ENCODE measurements at regions not wholly inside any gene's neighbourhood (a gene's known extent, or its start where the extent isn't known, plus 50 kb on each side); places are given as distances from the start of the nearest gene placed in this dataset.
A peak's percentile ranks its signal among the peaks of the same experiment; 100 is the strongest.

DNA sequence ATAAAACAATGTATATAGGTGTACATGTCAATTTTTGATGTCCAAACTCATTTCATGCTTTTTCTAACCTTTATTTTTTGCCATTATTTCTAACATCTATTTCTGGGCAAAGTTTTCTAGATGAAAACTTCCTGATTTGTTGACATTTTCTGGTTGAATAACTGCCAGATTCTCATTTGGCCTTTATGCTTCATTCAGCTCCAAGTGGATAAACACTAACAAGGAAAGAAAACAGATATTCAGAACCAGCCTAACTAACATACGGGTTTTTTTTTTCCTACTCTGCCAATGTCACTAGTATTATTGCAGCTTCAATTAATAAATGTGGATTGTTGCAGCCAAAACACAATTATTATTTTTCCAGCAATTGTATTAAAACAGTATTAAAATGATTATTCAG is 50.9 kb upstream of the RAP1GDS1 start:
- TF ChIP-seq Cebpa-rat (IDR thresholded peaks at IDR 0.05), result no peak
- Histone ChIP-seq H3K27me3 (no peaks in the 10 kb centered on the region), H4K20me1 (no peaks in the 10 kb centered on the region), H3K27ac (no peak overlapping the region), H3K9me3 (replicated peaks in 1 of 11) (no peaks in the 10 kb centered on the region), H3K4me1 (no peaks in the 10 kb centered on the region), H3K36me3 (no peaks in the 10 kb centered on the region), H3K9ac (no peak overlapping the region), H3K4me3 (no peak overlapping the region), H3K4me2 (no peak overlapping the region)

DNA sequence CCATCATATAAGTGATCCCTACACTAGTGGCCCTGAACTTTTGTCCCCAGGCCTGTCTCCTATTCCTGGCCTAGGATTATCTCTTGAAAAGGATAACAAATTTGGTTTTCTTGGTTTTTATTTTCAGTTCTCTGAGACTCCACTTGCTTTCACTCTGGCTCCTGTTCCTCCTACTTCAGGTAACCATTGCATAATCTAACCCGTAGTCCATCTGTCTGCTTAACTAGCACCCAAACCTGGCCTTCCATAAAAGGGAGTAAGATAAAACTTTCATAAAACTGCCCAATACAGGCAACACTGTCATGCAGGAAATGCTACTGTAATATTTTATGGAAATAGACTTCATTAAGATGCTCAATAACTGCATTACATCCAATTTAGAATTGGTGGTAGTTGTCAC is 52.1 kb upstream of the RAP1GDS1 start:
- H3K4me1 ChIP-seq, result no peaks in the 10 kb centered on the region
- H4K20me1 ChIP-seq, result no peaks in the 10 kb centered on the region
- H3K36me3 ChIP-seq, result no peaks in the 10 kb centered on the region
- H3K4me2 ChIP-seq, result no peak overlapping the region
- H3K9me3 ChIP-seq (replicated peaks in 1 of 11), result no peaks in the 10 kb centered on the region
- no peak overlapping the region for H3K4me3 ChIP-seq
- H3K9ac ChIP-seq, result no peak overlapping the region
- H3K27me3 ChIP-seq, result no peaks in the 10 kb centered on the region
- no peak overlapping the region for H3K27ac ChIP-seq
- no peak for TF ChIP-seq Cebpa-rat (IDR thresholded peaks at IDR 0.05)

- H3K4me1 ChIP-seq, result peaks cover 0 to 8% (median 0%) of the 10 kb centered on the region in 10 experiments; a peak in 3 of 20 replicates
- H3K9ac ChIP-seq, result no peak overlapping the region
- no peaks in the 10 kb centered on the region for H4K20me1 ChIP-seq
- H3K27ac ChIP-seq, result no peak overlapping the region
- no peak for TF ChIP-seq Cebpa-rat (IDR thresholded peaks at IDR 0.05)
- H3K9me3 ChIP-seq (replicated peaks in 1 of 11), result peaks cover 0 to 15% (median 3%) of the 10 kb centered on the region in 11 experiments; a peak in 9 of 22 replicates
- 0 out of 22 replicates have a peak overlapping the region, but pooled peaks of 1 of the 11 experiments have one; percentile 12 for H3K4me2 ChIP-seq
- no peaks in the 10 kb centered on the region for H3K27me3 ChIP-seq
- H3K4me3 ChIP-seq, result no peak overlapping the region
- H3K36me3 ChIP-seq, result no peaks in the 10 kb centered on the region
Measured at GRCh38 chr4:98204236-98204553, 57.0 kb upstream of the RAP1GDS1 start.

DNA sequence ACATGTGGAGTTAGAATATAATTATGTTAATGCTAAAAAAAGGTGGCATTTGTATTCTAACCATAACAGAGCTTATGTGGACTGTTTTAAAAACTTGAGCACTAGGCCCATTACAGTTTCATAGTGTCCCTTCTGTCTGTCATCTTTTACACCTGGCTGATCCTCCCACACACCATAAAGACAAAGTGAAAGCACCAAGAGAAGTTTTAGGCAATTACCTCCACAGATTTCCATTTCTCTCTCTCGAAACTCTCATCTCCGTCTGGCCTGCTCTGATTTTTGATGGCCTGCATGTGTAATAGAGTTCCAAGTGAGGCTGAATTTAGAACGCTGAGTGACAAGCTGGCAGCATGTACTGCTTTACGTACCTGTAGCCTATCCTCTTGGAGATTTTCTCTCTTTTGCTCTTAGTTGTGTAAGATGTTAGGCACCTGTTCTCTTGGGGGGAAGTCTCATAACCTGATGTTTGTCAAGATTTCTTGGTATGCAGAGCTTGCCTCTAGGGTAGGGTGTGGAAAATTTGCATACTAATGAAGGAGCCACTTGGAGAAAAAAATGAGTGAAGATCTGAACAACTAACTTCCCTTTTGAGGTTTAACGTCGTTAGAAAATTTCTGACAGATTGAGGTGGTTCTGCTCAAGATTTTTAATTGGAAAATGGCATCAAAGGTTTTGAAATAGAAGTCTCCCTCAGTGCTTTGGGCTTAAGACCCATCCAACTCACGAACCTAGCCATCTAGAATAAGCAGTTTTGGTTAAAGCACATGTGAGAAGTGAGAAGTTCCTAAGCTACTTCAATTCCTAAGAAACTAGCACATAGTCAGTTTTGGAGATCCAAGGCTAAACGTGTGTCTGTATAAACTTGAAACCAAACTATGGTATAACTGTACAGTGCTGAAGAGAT is 57.6 kb upstream of the RAP1GDS1 start:
- TF ChIP-seq Cebpa-rat (IDR thresholded peaks at IDR 0.05), result no peak
- peak overlapping the region in 2 of 11 experiments; percentile 12 to 20; a peak in 3 of 22 replicates for H3K4me2 ChIP-seq
- peaks cover 0 to 15% (median 3%) of the 10 kb centered on the region in 11 experiments; a peak in 9 of 22 replicates for H3K9me3 ChIP-seq (replicated peaks in 1 of 11)
- no peak overlapping the region for H3K4me3 ChIP-seq
- no peaks in the 10 kb centered on the region for H4K20me1 ChIP-seq
- H3K36me3 ChIP-seq, result no peaks in the 10 kb centered on the region
- no peak overlapping the region for H3K27ac ChIP-seq
- no peaks in the 10 kb centered on the region for H3K27me3 ChIP-seq
- H3K4me1 ChIP-seq, result peaks cover 0 to 8% (median 0%) of the 10 kb centered on the region in 10 experiments; a peak in 3 of 20 replicates
- no peak overlapping the region for H3K9ac ChIP-seq

- peaks cover 0 to 8% (median 0%) of the 10 kb centered on the region in 10 experiments; a peak in 3 of 20 replicates for H3K4me1 ChIP-seq
- H3K4me2 ChIP-seq, result no peak overlapping the region
- H3K36me3 ChIP-seq, result no peaks in the 10 kb centered on the region
- H3K27ac ChIP-seq, result no peak overlapping the region
- H3K9ac ChIP-seq, result no peak overlapping the region
- no peaks in the 10 kb centered on the region for H3K27me3 ChIP-seq
- peaks cover 0 to 15% (median 3%) of the 10 kb centered on the region in 11 experiments; a peak in 9 of 22 replicates for H3K9me3 ChIP-seq (replicated peaks in 1 of 11)
- TF ChIP-seq Cebpa-rat (IDR thresholded peaks at IDR 0.05), result no peak
- H4K20me1 ChIP-seq, result no peaks in the 10 kb centered on the region
- no peak overlapping the region for H3K4me3 ChIP-seq
Measured at GRCh38 chr4:98202907-98203306, 58.3 kb upstream of the RAP1GDS1 start.

GRCh38 chr4:98199247-98199646 is 56.0 kb upstream of the STPG2 start:
- Histone ChIP-seq H3K9ac (no peak overlapping the region), H3K9me3 (replicated peaks in 1 of 11) (peaks cover 8 to 33% (median 17%) of the 10 kb centered on the region in 11 experiments), H3K36me3 (no peaks in the 10 kb centered on the region), H3K4me3 (no peak overlapping the region), H3K4me2 (no peak overlapping the region), H4K20me1 (no peaks in the 10 kb centered on the region), H3K4me1 (peaks cover 0 to 8% (median 0%) of the 10 kb centered on the region in 10 experiments; a peak in 3 of 20 replicates), H3K27ac (no peak overlapping the region), H3K27me3 (no peaks in the 10 kb centered on the region)
- TF ChIP-seq Cebpa-rat (IDR thresholded peaks at IDR 0.05), result no peak

- Histone ChIP-seq H3K4me1 (no peaks in the 10 kb centered on the region), H3K4me3 (no peak overlapping the region), H3K9me3 (replicated peaks in 1 of 11) (peaks cover 33 to 53% (median 43%) of the 10 kb centered on the region in 11 experiments), H4K20me1 (no peaks in the 10 kb centered on the region), H3K36me3 (0 out of 22 replicates have a peak, but pooled peaks cover 0 to 3% (median 0%) of the 10 kb centered on the region in 11 experiments), H3K4me2 (no peak overlapping the region), H3K27ac (no peak overlapping the region), H3K27me3 (no peaks in the 10 kb centered on the region), H3K9ac (no peak overlapping the region)
- no peak for TF ChIP-seq Cebpa-rat (IDR thresholded peaks at IDR 0.05)
Measured at GRCh38 chr4:98195005-98195404, 51.7 kb upstream of the STPG2 start.

- Histone ChIP-seq H3K9me3 (replicated peaks in 1 of 11) (peaks cover 34 to 56% (median 43%) of the 10 kb centered on the region in 11 experiments), H3K36me3 (0 out of 22 replicates have a peak, but pooled peaks cover 0 to 3% (median 0%) of the 10 kb centered on the region in 11 experiments), H4K20me1 (no peaks in the 10 kb centered on the region), H3K27ac (no peak overlapping the region), H3K4me2 (no peak overlapping the region), H3K9ac (no peak overlapping the region), H3K4me1 (no peaks in the 10 kb centered on the region), H3K27me3 (no peaks in the 10 kb centered on the region), H3K4me3 (no peak overlapping the region)
- no peak for TF ChIP-seq Cebpa-rat (IDR thresholded peaks at IDR 0.05)
Measured at GRCh38 chr4:98193459-98194105, 50.3 kb upstream of the STPG2 start.

Measured in BLaER1 treated with 17β-estradiol and CSF1 and Interleukin-3, amounts not matched to agents 10 nM and 100 nM (cell line).